HG03064 (cell line): ENCODE measurements at regions not wholly inside any gene's neighbourhood (a gene's known extent, or its start where the extent isn't known, plus 50 kb on each side); places are given as distances from the start of the nearest gene placed in this dataset.
"Not testable (repeated sequence)": the region's sequence is repeated elsewhere in the genome, so short reads cannot be mapped to it uniquely, and the experiment has no call there.

Source experiments
- ATAC-seq: cut with Tn5 transposase; IDR thresholded peaks from one replicate; pipeline ENCODE4 v1.9.1; 2021; ENCODE audit warnings: low read depth; ENCODE audit not compliant: unreplicated experiment

DNA sequence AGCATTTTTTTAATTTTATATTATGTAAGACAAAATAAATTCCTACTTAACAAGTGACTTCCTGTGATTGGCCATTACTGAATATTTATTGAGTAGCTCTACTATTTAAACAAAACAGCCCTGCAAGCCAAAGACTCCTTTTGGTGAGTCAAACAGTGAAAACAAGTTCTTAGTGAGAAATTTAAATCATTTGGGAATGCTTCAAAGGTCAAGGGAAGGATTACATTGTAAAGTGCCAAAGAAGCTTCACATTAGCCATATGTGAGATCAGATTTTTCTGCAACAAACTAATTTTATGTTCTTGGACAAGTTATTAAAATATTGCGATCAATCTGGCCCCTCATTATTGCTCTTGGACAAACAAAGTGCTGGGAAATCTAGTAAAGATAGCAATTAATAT is 795.4 kb upstream of the MGAT4C start:
- no peak for ATAC-seq

DNA sequence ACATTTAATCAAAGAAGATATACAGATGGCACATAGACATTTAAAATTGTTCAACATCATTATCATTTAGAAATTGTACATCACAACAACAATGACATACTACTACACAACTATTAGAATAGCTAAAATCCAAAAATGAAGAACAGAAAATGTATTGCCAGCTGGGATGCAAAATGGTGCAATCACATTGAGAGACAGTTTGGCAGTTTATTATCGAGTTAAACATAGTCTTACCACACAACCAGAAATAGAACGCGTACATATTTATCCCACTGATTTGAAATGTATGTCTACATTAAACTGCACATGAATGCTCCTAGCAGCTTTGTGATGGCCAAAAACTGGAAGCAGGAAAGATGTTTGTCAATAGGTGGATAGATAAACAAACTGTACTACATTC is 791.5 kb upstream of the MGAT4C start:
- no peak for ATAC-seq

DNA sequence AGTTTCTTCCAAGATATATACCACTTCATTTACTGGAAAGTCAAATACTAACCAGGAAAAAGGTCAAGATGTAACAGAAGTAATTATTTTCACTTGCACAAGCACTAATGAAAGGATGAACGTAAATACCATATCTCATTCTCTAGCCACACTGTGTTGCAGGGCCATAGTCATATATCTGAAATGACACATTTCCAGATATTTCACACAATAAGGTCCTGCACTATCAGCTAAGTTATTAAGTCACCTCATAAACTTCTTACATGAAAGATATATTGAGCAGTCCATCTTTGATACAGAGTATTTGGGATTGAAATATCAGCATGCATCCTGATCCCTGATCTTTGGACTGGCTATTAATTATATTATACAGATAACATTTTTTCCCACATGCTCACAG is 783.3 kb upstream of the MGAT4C start:
- no peak for ATAC-seq

DNA sequence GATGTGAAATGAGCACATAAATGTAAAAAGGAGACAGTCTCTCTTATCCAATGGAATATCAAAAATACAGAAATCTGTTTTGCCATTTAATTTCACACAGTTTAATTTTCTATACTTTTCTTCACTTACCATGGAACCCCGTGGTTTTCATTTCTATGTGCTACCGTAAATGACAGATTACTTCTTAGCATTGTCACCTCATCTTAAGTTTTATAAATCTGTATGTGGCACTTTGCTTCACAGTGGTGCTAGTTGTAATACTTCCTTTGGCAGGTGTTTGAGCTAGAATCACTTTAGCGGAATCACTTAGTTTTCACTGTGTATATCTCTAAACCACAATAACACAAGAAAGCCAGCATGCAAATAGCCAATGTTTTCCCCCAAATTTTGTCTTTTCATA is 781.9 kb upstream of the MGAT4C start:
- ATAC-seq, result no peak

DNA sequence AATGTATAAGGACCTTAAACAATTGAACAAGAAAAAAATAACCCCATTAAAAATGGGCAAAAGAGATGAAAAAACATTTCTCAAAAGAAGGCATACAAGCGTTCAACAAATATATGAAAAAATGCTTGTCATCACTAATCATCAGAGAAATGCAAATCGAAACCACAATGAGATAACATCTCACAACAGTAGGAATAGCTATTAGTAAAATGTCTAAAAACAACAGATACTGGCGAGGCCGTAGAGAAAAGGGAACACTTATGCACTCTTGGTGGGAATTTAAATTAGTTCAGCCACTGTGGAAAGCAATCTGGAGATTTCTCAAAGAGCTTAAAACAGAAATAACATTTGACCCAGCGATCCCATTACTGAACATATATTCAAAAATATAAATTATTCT is 769.8 kb upstream of the MGAT4C start:
- ATAC-seq, result no peak

DNA sequence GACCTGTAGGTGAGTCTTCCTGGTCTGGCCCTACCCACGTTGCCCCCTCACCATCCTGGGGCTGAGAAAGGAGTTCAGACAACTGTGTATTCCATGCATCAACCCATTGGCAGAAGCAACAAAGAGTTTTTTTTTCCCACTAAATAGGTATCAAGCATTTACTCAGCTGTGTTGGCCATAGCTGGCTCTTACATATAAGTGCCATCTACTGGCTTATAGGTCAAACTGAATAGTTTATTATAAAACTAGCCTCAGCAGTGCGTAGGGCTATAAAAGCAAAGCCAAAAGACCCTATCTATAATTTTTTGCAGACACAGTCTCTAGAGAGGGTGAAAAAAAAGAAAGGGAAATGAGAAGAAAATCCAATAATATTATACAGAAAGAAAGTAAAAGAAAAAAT is 765.2 kb upstream of the MGAT4C start:
- no peak for ATAC-seq

DNA sequence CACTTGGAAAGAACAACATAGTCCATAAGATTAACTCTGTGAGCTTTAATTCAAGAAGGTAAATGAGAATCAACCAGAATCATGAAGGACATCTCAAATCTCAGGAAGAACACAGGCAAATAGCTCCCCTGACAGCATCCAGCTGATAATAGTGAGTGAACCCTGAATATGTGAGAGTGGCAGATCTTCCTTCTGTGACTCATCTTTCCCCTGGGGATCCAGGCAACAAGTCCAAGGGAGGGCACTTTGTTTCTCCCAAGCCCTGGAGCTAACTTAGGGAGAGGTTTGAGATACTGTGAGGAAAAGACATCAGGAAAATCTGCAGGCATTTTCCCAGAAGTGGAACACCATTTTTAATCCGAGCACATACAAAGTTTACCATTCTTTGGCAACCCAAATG is 763.9 kb upstream of the MGAT4C start:
- ATAC-seq, result no peak

DNA sequence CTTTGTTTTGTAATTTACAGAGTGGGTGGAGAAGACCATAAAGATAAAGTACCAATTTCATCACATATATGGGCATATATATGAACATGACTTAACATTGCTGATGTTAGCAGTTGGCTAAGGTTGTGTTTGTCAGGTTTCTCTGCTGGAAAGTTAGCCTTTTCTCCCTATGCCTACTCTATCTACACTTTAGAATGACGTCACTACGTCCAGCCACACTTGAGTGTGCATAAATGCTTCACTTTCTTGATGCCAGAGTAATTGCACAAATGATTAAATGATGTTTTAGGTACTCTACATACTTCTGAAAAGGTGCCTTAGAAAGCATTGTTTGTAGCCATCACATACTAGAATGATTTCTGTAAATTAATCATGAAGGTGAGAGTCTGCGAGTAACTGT is 759.2 kb upstream of the MGAT4C start:
- no peak for ATAC-seq

DNA sequence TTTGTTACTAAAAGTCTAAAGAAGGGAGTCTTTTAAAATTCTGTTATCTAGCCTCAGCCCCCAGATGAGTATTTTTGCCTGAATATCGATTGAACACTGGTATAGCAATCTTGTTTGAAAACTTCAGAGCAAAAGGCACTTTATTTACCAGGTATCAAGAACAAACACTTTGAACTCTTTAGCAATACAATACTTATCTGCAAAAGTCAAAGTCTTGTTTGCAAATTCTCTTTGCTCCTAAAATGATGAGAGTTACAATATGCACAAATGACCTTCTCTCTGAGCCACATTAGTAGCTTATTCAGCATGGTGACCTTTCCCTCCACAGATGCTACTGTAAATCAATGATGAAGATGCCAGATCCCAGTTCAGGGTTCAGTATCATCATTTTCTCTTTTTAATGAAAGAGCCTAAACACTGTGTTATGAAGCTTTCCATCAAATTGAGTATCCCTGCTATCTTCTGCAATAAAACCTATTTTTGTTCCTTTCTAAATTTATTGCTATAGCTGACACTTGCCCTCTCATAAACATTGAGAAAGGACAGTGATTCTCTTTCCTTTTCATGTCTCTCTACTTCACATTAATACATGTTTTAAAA is 752.7 kb upstream of the MGAT4C start:
- ATAC-seq, result no peak

DNA sequence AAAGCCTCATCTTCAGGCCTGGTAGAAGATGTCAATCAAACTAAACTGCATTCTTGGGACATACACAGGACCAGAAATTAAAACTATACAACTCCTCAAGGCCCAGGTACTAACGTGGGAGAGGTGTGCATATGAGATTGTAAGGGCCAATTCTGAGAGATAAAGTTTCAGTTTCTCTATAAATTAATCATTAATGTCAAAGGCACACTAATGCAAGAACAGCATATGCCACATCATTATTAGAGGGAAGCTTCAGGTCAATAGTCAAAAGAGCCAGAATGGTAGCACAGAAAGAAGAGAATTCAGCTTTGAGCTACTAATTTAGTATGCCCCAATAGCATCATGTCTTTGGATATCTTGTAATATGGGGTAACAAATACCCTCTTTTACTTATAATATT is 744.9 kb upstream of the MGAT4C start:
- ATAC-seq, result no peak

DNA sequence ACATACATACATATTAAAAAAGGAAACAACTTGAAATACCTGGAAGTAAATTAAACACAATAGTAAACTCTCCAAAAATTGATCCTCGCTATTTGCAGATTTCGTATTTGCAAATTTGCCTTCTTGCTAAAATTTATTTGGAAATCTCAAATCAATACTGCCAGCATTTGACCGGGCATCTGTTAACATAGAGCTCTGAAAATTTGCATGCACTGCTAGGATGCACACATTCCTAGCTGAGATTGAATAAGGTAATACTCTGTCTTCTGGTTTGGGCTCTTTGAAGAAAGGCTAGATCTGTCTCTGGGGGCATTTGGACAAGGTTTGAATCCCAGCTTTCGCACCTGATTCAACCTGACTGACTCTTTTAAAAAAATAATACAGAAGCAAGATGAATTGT is 729.1 kb upstream of the MGAT4C start:
- ATAC-seq, result no peak

DNA sequence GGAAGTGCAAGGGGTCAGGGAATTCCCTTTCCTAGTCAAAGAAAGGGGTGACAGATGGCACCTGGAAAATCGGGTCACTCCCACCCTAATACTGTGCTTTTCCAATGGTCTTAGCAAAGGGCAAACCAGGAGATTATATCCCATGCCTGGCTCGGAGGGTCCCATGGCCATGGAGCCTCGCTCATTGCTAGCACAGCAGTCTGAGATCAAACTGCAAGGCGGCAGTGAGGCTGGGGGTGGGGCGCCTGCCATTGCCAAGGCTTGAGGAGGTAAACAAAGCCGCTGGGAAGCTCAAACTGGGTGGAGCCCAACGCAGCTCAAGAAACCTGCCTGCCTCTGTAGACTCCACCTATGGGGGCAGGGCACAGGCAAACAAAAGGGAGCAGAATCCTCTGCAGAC is 714.4 kb upstream of the MGAT4C start:
- not testable (repeated sequence) for ATAC-seq

DNA sequence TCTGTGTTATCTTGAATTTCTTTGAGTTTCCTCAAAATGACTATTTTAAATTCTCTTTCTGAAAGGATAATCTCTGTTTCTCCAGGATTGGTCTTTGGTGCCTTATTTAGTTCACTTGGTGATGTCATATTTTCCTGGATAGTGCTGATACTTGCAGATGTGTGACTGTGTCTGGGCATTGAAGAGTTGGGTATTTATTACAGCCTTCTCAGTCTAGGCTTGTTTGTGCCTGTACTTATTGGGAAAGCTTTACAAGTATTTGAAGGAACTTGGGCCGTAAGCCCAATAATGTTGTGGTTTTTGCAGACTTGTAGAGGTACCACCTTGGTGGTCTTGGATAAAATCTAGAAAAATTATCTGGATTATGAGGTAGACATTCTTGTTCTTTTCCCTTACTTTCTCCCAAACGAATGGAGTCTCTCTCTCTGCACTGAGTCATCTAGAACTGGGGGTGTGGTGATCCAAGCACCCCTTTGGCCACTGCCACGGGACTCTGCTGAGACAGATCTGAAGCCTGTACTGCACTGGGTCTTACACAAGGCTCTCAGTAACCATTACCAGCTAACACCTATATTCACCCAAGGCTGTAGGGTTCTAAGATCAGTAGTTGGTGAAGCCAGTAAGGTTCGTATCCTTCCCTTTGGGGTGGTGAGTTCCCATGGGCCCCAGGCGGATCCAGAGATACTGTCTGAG is 703.7 kb upstream of the MGAT4C start:
- ATAC-seq, result no peak

DNA sequence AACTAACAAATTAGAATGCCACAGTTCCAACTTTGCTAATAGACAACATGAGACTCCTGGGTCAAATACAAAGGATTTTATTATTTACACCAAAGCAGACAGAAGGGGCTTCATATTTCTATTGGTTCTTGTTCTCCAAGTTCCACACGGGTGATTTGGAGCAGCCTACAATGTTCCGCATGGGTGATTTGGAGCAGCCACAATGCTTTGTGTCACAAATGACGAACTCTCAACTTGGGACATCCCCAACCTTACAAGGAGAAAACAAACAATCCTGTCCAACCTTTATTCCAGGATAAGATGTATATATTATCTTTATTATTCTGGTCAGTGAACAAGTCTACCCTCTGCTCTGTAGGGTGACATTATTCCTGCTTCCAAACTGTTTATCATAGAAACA is 694.3 kb upstream of the MGAT4C start:
- no peak for ATAC-seq

DNA sequence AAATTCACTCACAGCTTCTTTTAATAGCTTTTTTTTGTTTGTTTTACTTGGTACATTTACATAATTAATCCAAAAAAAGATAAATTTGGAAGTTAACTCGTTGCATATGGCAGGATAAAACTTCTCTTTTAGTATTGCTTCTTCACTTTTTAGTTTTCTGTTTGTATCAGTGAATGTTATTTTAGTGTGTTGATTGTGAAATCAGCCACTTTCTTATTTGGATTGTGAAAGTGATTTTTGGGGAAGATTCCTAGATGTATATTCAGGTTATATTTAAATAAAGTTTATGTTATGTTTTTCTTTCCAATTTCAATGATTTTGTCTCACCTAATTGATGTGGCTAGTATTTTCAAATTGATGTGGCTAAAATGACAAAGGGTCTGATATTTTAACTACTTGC is 693.9 kb upstream of the MGAT4C start:
- no peak for ATAC-seq

DNA sequence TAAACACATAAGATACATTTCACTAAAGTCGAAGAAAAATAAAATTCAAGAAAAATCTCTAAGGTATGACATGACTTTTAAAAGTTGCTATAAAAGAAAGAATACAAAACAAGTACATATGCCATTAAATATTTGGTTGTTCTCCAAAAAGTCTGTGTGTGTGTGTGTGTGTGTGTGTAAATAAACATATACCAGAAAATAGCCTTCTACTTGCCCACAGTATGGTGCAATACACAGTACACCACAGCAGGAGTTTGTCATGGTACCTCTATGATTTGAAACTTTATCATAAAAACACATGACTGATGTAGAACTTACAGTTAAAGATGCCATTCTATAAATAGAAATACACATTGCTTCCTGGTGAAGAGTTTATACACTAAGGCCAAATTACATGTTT is 692.7 kb upstream of the MGAT4C start:
- no peak for ATAC-seq

DNA sequence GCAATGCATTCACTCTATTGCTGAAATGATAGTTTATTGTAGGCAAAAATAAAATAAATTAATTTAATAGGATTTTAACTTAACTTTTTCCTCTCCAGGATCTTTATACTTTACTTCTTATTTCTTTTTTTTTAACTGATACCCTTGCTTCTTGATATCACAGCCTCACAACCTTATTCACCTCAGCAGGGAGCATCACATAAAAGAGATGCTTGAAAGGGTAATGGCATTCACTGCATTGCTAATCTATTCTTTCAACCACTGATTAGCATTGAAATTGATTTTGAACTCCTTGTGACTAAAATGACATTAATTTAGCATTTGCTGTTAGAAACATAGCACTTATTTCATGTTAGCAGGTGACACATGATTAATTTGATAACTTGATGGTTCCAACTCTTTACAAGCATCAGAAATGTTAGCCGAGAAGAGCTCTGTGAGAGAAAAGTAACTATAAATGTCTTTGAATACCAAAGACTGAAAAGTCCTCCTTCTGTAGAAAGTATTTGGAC is 689.5 kb upstream of the MGAT4C start:
- ATAC-seq, result no peak

DNA sequence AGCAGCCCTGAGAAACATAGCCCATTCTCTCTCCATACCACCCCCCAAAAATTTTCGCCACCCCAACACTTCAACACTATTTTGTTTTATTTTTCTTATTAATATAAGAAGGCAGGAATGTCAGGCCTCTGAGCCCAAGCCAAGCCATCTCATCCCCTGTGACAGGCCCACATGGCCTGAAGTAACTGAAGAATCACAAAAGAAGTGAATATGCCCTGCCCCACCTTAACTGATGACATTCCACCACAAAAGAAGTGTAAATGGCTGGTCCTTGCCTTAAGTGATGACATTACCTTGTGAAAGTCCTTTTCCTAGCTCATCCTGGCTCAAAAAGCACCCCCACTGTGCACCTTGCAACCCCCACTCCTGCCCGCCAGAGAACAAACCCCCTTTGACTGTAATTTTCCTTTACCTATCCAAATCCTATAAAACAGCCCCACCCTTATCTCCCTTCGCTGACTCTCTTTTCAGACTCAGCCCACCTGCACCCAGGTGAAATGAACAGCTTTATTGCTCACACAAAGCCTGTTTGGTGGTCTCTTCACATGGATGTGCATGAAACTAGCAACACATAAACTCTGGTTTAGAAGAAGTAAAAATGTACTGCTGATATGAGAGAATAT is 688.1 kb upstream of the MGAT4C start:
- ATAC-seq, result not testable (repeated sequence)

DNA sequence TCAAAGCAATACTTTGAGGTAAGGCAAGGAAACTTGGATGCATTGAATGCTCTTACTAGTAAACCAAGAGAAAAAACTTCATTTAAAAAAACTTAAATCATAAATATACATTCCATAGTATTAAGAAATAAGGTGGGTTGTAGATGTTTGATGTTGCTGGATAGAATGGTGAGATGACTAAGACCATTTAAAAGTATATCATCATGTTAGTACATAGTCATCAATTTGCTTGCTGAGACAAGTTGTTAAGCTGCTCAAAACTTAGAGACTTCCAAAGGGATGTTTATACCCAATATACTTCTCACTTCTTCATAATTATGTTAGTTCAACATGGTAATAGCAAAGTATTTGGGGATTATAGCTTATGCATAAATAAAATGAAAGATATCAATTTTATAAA is 675.5 kb upstream of the MGAT4C start:
- ATAC-seq, result no peak

DNA sequence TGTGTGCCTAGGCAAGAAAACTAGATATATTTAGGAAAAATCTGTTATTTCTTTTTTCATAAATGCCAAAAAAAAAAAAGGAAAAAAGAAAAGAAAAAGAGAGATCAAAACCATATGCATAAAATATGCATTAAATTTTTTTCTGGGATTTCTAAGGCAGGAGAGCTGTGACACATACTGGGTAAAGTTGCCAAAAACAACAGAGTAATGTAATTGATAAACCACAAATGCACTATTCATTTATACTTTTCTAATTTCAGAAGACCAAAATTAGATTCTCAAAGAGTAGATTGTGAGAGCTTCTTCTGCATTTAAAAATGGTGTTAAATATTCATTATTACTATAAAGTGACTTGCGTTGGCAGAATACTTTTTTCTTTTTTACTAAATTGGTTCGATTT is 673.8 kb upstream of the MGAT4C start:
- ATAC-seq, result no peak

DNA sequence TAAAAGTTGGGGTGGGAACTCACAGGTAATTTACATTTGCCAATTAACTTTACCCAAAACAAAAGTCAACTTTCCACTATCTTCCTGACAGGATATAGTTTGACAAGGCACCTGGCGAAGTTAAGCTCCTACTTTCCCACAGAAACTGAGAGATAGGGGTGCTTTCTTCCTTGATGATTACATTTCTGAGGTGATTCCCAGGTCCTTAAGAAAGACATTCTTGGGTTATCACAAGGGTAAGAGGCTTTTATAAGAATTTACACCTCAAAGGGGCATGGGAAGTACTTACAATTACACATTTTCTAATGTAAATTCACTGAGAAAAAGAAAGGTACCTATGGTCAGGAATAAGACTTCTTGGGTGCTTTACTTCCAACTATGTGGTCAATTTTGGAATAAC is 660.9 kb upstream of the MGAT4C start:
- ATAC-seq, result no peak

DNA sequence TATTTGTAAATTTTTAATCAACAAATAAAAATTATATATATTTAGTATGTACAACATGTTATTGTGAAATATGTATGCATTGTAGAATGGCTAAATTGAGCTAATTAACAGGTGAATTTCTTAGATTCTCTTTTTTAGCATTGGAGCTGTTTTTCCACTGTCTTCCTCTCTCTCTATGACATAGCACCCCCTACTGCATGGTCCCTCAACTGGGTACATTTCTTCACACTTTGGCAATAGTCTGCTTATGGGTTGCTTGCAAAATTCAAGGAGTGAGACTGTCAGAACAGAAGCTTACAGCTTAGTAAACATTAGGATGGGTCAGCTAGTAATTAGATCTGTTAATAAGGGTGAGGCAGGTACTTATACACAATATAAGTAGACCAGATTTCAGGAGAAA is 658.5 kb upstream of the MGAT4C start:
- ATAC-seq, result no peak
